Fibroblast of lung (primary cell): ENCODE measurements at regions not wholly inside any gene's neighbourhood (a gene's known extent, or its start where the extent isn't known, plus 50 kb on each side); places are given as distances from the start of the nearest gene placed in this dataset.

Experiments
- DNase-seq, 2 donors: peaks; one replicate each; pipeline versions ENCODE4 v3.0.0 to v3.0.0-alpha.2; 2010; ENCODE audit warnings: low read depth in 2 of 2
- H2AFZ ChIP-seq: 2 replicates; pipeline ENCODE4 v1.5.1; 2012; ENCODE audit warnings: low read length, control low read depth, inconsistent platforms
- H3K27ac ChIP-seq: 2 replicates; pipeline ENCODE4 v1.5.1; 2011; ENCODE audit warnings: low read length, control low read depth; ENCODE audit not compliant: insufficient read depth
- H3K27me3 ChIP-seq: 2 replicates; pipeline ENCODE4 v1.5.1; 2011; ENCODE audit warnings: mild to moderate bottlenecking, low read length; ENCODE audit not compliant: control insufficient read depth, insufficient read depth
- H3K36me3 ChIP-seq: 2 replicates; pipeline ENCODE4 v1.5.1; 2011; ENCODE audit warnings: low read length; ENCODE audit not compliant: control insufficient read depth, insufficient read depth
- H3K4me1 ChIP-seq: 2 replicates; pipeline ENCODE4 v1.5.1; 2011; ENCODE audit warnings: low read length; ENCODE audit not compliant: control insufficient read depth, insufficient read depth; ENCODE audit errors: extremely low read depth
- H3K4me2 ChIP-seq: 2 replicates; pipeline ENCODE4 v1.5.1; 2011; ENCODE audit warnings: low read length, control low read depth; ENCODE audit not compliant: insufficient read depth; ENCODE audit errors: extremely low read depth
- H3K4me3 ChIP-seq, 4 experiments: fragments of 200-600 bp in 1 of 4; sonication (generic) in 1 of 4; replicated peaks in 1 of 4; 2 replicates each; pipeline ENCODE4 v1.5.1; 2011 to 2016; ENCODE audit warnings: low read length in 4 of 4, low read depth in 3 of 4, mild to moderate bottlenecking in 3 of 4, control low read depth in 2 of 4, inconsistent platforms in 1 of 4, mixed read lengths in 1 of 4; ENCODE audit not compliant: insufficient read depth in 1 of 4; ENCODE audit errors: control extremely low read depth in 1 of 4
- H3K79me2 ChIP-seq: 2 replicates; pipeline ENCODE4 v1.5.1; 2012; ENCODE audit warnings: mild to moderate bottlenecking, low read length, inconsistent platforms; ENCODE audit not compliant: control insufficient read depth, insufficient read depth
- H3K9ac ChIP-seq: 2 replicates; pipeline ENCODE4 v1.5.1; 2011; ENCODE audit warnings: mild to moderate bottlenecking, low read length, control low read depth; ENCODE audit not compliant: insufficient read depth
- H3K9me3 ChIP-seq: 2 replicates; pipeline ENCODE4 v1.5.1; 2012; ENCODE audit warnings: low read depth, low read length; ENCODE audit not compliant: control insufficient read depth, insufficient read depth
- H4K20me1 ChIP-seq: 2 replicates; pipeline ENCODE4 v1.5.1; 2011; ENCODE audit warnings: low read length; ENCODE audit not compliant: control insufficient read depth, insufficient read depth; ENCODE audit errors: extremely low read depth
- CTCF ChIP-seq, 2 donors: IDR thresholded peaks in 1 of 2; conservative IDR thresholded peaks in 1 of 2; 1 replicate in 1 of 2; 2 replicates in 1 of 2; pipeline ENCODE4 v1.5.1; 2011 to 2012; ENCODE audit warnings: low read length in 2 of 2, control low read depth in 1 of 2, inconsistent platforms in 1 of 2, low read depth in 1 of 2, mild to moderate bottlenecking in 1 of 2
- EZH2 ChIP-seq: IDR thresholded peaks from 2 replicates; pipeline ENCODE4 v1.5.1; 2012; ENCODE audit warnings: low read length, control low read depth, mild to moderate bottlenecking; ENCODE audit errors: missing control alignments

GRCh38 chr4:55248756-55249155 lies 97.3 kb upstream of the SRD5A3 start:
- peak in 1 of 2 donors; percentile 17 for DNase-seq
- TF ChIP-seq EZH2: no peak
- no peak for TF ChIP-seq CTCF (conservative IDR thresholded peaks at IDR 0.05 in 1 of 2, IDR thresholded peaks at IDR 0.05 in 1 of 2; ENCODE audit: low read depth in 1 of 2, low read length in 2 of 2)
- H2AFZ ChIP-seq: no peak overlapping the region
- no peaks in the 10 kb centered on the region for H3K27me3 ChIP-seq
- no peak overlapping the region for H3K27ac ChIP-seq
- H3K9me3 ChIP-seq: no peaks in the 10 kb centered on the region
- H3K4me2 ChIP-seq: no peak overlapping the region
- no peaks in the 10 kb centered on the region for H4K20me1 ChIP-seq
- H3K79me2 ChIP-seq: no peaks in the 10 kb centered on the region
- H3K4me1 ChIP-seq: no peaks in the 10 kb centered on the region
- H3K36me3 ChIP-seq: no peaks in the 10 kb centered on the region
- no peak overlapping the region for H3K4me3 ChIP-seq
- no peak overlapping the region for H3K9ac ChIP-seq

- Histone ChIP-seq H2AFZ (no peak overlapping the region), H3K4me2 (no peak overlapping the region), H3K4me1 (no peaks in the 10 kb centered on the region), H4K20me1 (no peaks in the 10 kb centered on the region), H3K9me3 (no peaks in the 10 kb centered on the region), H3K27ac (no peak overlapping the region), H3K79me2 (no peaks in the 10 kb centered on the region), H3K9ac (no peak overlapping the region), H3K36me3 (no peaks in the 10 kb centered on the region), H3K4me3 (no peak overlapping the region), H3K27me3 (no peaks in the 10 kb centered on the region)
- no peak for TF ChIP-seq EZH2
- no peak for TF ChIP-seq CTCF (conservative IDR thresholded peaks at IDR 0.05 in 1 of 2, IDR thresholded peaks at IDR 0.05 in 1 of 2; ENCODE audit: low read depth in 1 of 2, low read length in 2 of 2)
- DNase-seq: no peak
These were observed 96.6 kb upstream of the SRD5A3 start for GRCh38 chr4:55249476-55249875.

- H2AFZ ChIP-seq: no peak overlapping the region
- DNase-seq: peak in 1 of 2 donors; percentile 12
- H3K79me2 ChIP-seq: no peaks in the 10 kb centered on the region
These were observed 94.7 kb upstream of the SRD5A3 start for GRCh38 chr4:55251342-55251741.

More at GRCh38 chr4:55251342-55251741, 94.7 kb upstream of the SRD5A3 start:
- no peak overlapping the region for H3K4me3 ChIP-seq
- no peaks in the 10 kb centered on the region for H3K27me3 ChIP-seq
- no peaks in the 10 kb centered on the region for H4K20me1 ChIP-seq
- no peaks in the 10 kb centered on the region for H3K9me3 ChIP-seq
- H3K4me1 ChIP-seq: no peaks in the 10 kb centered on the region
- H3K36me3 ChIP-seq: no peaks in the 10 kb centered on the region
- H3K9ac ChIP-seq: no peak overlapping the region
- H3K27ac ChIP-seq: no peak overlapping the region
- no peak for TF ChIP-seq EZH2
- no peak for TF ChIP-seq CTCF (conservative IDR thresholded peaks at IDR 0.05 in 1 of 2, IDR thresholded peaks at IDR 0.05 in 1 of 2; ENCODE audit: low read depth in 1 of 2, low read length in 2 of 2)
- no peak overlapping the region for H3K4me2 ChIP-seq
